ENCODE measurements at regions not wholly inside any gene's neighbourhood (a gene's known extent, or its start where the extent isn't known, plus 50 kb on each side); places are given as distances from the start of the nearest gene placed in this dataset.

DNA sequence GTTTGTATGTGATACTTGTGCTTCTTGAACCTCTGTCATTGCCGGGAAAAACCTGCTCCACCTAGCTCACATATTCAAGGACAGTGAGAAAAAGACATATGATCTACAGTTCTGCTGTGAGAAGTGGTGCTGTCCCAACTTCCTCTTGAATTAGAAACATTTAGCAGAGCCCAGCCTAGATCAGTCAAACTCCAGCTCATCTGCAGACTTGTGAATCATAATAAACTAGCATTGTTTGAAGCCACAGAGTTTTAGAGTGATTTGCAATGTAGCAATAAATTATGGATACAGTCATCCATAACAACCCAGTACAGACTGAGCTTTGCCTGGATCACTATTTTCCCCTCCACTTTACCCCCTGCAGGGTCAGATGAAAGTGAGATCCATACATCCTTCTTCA, 497.8 kb downstream of the PLA2G4A start:
- TF ChIP-seq CTCF (IDR thresholded peaks at IDR 0.05) = no peak
- no peak for TF ChIP-seq POLR2A (IDR thresholded peaks at IDR 0.05)

Data from esophagus squamous epithelium (tissue), 4 donors.